IMR-90 (cell line): ENCODE measurements at regions not wholly inside any gene's neighbourhood (a gene's known extent, or its start where the extent isn't known, plus 50 kb on each side); places are given as distances from the start of the nearest gene placed in this dataset.

Experiments
- ATAC-seq: fragments of 200-7000 bp; cut with Tn5 transposase; 2 replicates; pipeline ENCODE4 v1.9.1; 2020; ENCODE audit warnings: low read depth, mild to moderate bottlenecking, moderate library complexity
- BruUV-seq: library from RNA; stranded (reverse); fragments of 400-500 nt; replicated peaks from 2 replicates; lab custom pipeline; 2021; lab: Mats Ljungman, UMichigan
- CTCF ChIA-PET: fragments of 300-600 bp; formaldehyde crosslinking; extraction: SDS; loops from one replicate; lab custom pipeline; 2021; ENCODE audit warnings: antibody characterized with exemption; lab: Yijun Ruan, JAX
- POLR2A ChIA-PET: fragments of 300-600 bp; sonication (Branson Sonifier 250); formaldehyde crosslinking; loops from one replicate; lab custom pipeline; 2022; ENCODE audit warnings: antibody characterized with exemption; ENCODE audit not compliant: unreplicated experiment; lab: Charles Lee
- DNase-seq: peaks from one replicate; pipeline ENCODE4 v3.0.0; 2013
- H2AFZ ChIP-seq: replicated peaks from 2 replicates; pipeline ENCODE3; 2013; ENCODE audit warnings: low read length, mild to moderate bottlenecking; ENCODE audit not compliant: poor library complexity
- H2AK5ac ChIP-seq: 2 replicates; pipeline ENCODE4 v1.6.1; 2013; ENCODE audit warnings: low read depth, low read length, inconsistent platforms
- H2AK9ac ChIP-seq: replicated peaks from 2 replicates; pipeline ENCODE3; 2013; ENCODE audit warnings: mild to moderate bottlenecking, low read depth, low read length, moderate library complexity; ENCODE audit not compliant: poor library complexity
- H2BK120ac ChIP-seq: 2 replicates; pipeline ENCODE4 v1.6.1; 2013; ENCODE audit warnings: low read depth, low read length, inconsistent platforms
- H2BK15ac ChIP-seq: 3 replicates; pipeline ENCODE4 v1.6.1; 2013; ENCODE audit warnings: low read depth, low read length, inconsistent platforms
- H2BK20ac ChIP-seq: 2 replicates; pipeline ENCODE4 v1.6.1; 2013; ENCODE audit warnings: low read depth, mild to moderate bottlenecking, inconsistent platforms, low read length, moderate library complexity
- H2BK5ac ChIP-seq: 2 replicates; pipeline ENCODE4 v1.6.1; 2013; ENCODE audit warnings: mild to moderate bottlenecking, low read depth, low read length, inconsistent platforms; ENCODE audit not compliant: poor library complexity, severe bottlenecking
- H3K14ac ChIP-seq: replicated peaks from 2 replicates; pipeline ENCODE4 v1.6.1; 2013; ENCODE audit warnings: low read depth, low read length, inconsistent platforms
- H3K18ac ChIP-seq: 2 replicates; pipeline ENCODE4 v1.6.1; 2013; ENCODE audit warnings: low read depth, low read length, control low read depth
- H3K23ac ChIP-seq: 2 replicates; pipeline ENCODE4 v1.6.1; 2013; ENCODE audit warnings: low read depth, low read length, inconsistent platforms
- H3K27ac ChIP-seq: 2 replicates; pipeline ENCODE4 v1.5.1; 2013; ENCODE audit warnings: mild to moderate bottlenecking, control low read depth, low read length; ENCODE audit not compliant: insufficient read depth
- H3K27me3 ChIP-seq: 2 replicates; pipeline ENCODE4 v1.6.1; 2013; ENCODE audit warnings: low read length; ENCODE audit not compliant: control insufficient read depth, insufficient read depth
- H3K36me3 ChIP-seq: 2 replicates; pipeline ENCODE4 v1.6.1; 2013; ENCODE audit warnings: low read length, mixed read lengths; ENCODE audit not compliant: control insufficient read depth, insufficient read depth
- H3K4ac ChIP-seq: 2 replicates; pipeline ENCODE4 v1.6.1; 2013; ENCODE audit warnings: low read depth, low read length, inconsistent platforms
- H3K4me1 ChIP-seq: 2 replicates; pipeline ENCODE4 v1.6.1; 2013; ENCODE audit warnings: low read length, mixed read lengths; ENCODE audit not compliant: control insufficient read depth, insufficient read depth
- H3K4me2 ChIP-seq: 2 replicates; pipeline ENCODE4 v1.6.1; 2013; ENCODE audit warnings: low read depth, mild to moderate bottlenecking, control low read depth, low read length, moderate library complexity
- H3K4me3 ChIP-seq: 2 replicates; pipeline ENCODE4 v1.5.1; 2013; ENCODE audit warnings: low read depth, mild to moderate bottlenecking, control low read depth, low read length, moderate library complexity; ENCODE audit not compliant: insufficient read depth
- H3K56ac ChIP-seq: 2 replicates; pipeline ENCODE4 v1.6.1; 2013; ENCODE audit warnings: low read length, inconsistent platforms; ENCODE audit not compliant: insufficient read depth; ENCODE audit errors: extremely low read depth
- H3K79me1 ChIP-seq, 2 experiments: 2 replicates each; pipeline ENCODE4 v1.6.1; 2013; ENCODE audit warnings: low read length in 2 of 2, inconsistent platforms in 1 of 2, low read depth in 1 of 2
- H3K9ac ChIP-seq: 2 replicates; pipeline ENCODE4 v1.6.1; 2013; ENCODE audit warnings: low read depth, low read length, control low read depth
- H3K9me1 ChIP-seq: 2 replicates; pipeline ENCODE4 v1.6.1; 2013; ENCODE audit warnings: low read length, inconsistent platforms; ENCODE audit not compliant: insufficient read depth
- H3K9me3 ChIP-seq: 2 replicates; pipeline ENCODE4 v1.6.1; 2013; ENCODE audit warnings: low read length; ENCODE audit not compliant: control insufficient read depth, insufficient read depth
- H4K20me1 ChIP-seq: 2 replicates; pipeline ENCODE4 v1.6.1; 2013; ENCODE audit warnings: low read length, inconsistent platforms; ENCODE audit not compliant: insufficient read depth
- H4K5ac ChIP-seq: 2 replicates; pipeline ENCODE4 v1.6.1; 2013; ENCODE audit warnings: mild to moderate bottlenecking, low read depth, low read length, control low read depth
- H4K8ac ChIP-seq, 2 experiments: 2 replicates each; pipeline ENCODE4 v1.6.1; 2013; ENCODE audit warnings: low read depth in 2 of 2, low read length in 2 of 2, control low read depth in 1 of 2, inconsistent platforms in 1 of 2
- H4K91ac ChIP-seq: 2 replicates; pipeline ENCODE4 v1.6.1; 2013; ENCODE audit warnings: low read depth, low read length, inconsistent platforms; ENCODE audit not compliant: insufficient read depth
- CHD1 ChIP-seq: IDR thresholded peaks from 2 replicates; pipeline ENCODE4 v1.6.1; 2012; ENCODE audit warnings: low read depth, low read length, improper control_type of control experiment
- MAZ ChIP-seq: IDR thresholded peaks from 2 replicates; pipeline ENCODE4 v1.6.1; 2012; ENCODE audit warnings: low read depth, mild to moderate bottlenecking, low read length, improper control_type of control experiment, moderate library complexity, borderline replicate concordance
- dilution Hi-C: fragments of 300-500 bp; cut with HindIII; formaldehyde crosslinking; loops from one replicate; pipeline ENCODE4 v1.14.3; 2018; ENCODE audit warnings: low sequenced_read_pairs; ENCODE audit not compliant: unreplicated experiment
- in situ Hi-C: fragments of 300-500 bp; cut with MboI; formaldehyde crosslinking; loops from 3 replicates; pipeline ENCODE4 v1.14.3; 2019; ENCODE audit warnings: low sequenced_read_pairs, inconsistent platforms, mixed read lengths
- intact Hi-C: fragments of 100-400 bp; cut with micrococcal nuclease; formaldehyde crosslinking; loops from 2 replicates; pipeline ENCODE4 v1.10.0; 2022
- TF ChIP-seq, protein P1 (sequence below): conservative IDR thresholded peaks from 2 replicates; pipeline ENCODE4 v1.5.1; 2012; ENCODE audit warnings: mild to moderate bottlenecking, low read depth, low read length, improper control_type of control experiment

DNA sequence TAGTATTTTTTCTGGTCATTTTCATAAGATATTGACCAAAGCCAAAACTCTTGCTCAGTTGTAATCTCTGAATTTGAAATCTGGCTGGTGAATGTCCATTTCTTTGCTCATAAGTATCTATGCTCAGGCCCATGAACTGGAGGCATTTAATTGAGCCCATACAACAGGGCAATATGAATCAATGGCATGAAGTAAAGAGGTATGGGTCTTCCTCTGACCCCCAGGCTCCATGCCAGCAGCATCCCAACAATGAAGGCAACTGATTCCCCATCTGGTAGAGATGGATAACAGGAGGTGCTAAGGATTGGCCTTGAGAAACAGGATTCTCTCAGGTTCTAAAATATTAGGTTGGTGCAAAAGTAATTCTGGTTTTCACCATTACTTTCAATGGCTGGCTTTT lies 330.8 kb downstream of the LIG4 start:
- BruUV-seq, result no TSS peak
- ChIA-PET CTCF (no interaction called here), POLR2A (no interaction called here)
- Histone ChIP-seq H3K4me1 (peaks cover 5% of the 10 kb centered on the region; the same call in 1 of the 2 replicates), H2BK15ac (peak overlapping the region; percentile 99; the same call in 2 of the 3 replicates), H2BK5ac (peak overlapping the region; percentile 96), H4K91ac (peak overlapping the region; percentile 24), H3K4me2 (no peak overlapping the region), H2AK9ac (peak overlapping the region; percentile 31), H3K9me1 (peaks cover 5% of the 10 kb centered on the region; the same call in 1 of the 2 replicates), H4K8ac (peak overlapping the region; percentile 67 to 73; a peak in 2 of 4 replicates), H2AK5ac (peak overlapping the region; percentile 95), H3K27ac (peak overlapping the region; percentile 33; the same call in 1 of the 2 replicates), H3K9ac (no peak overlapping the region), H3K36me3 (no peaks in the 10 kb centered on the region), H2BK20ac (peak overlapping the region; percentile 93), H3K56ac (no peak overlapping the region), H2AFZ (no peak overlapping the region), H3K18ac (peak overlapping the region; percentile 85; the same call in 1 of the 2 replicates), H3K79me1 (peaks cover 0 to 10% of the 10 kb centered on the region in 2 experiments; a peak in 2 of 4 replicates), H4K20me1 (no peaks in the 10 kb centered on the region), H3K9me3 (no peaks in the 10 kb centered on the region), H3K27me3 (no peaks in the 10 kb centered on the region), H3K23ac (peak overlapping the region; percentile 64), H4K5ac (peak overlapping the region; percentile 89; the same call in 1 of the 2 replicates), H3K14ac (peak overlapping the region; percentile 79), H2BK120ac (peak overlapping the region; percentile 92), H3K4me3 (no peak overlapping the region), H3K4ac (peak overlapping the region; percentile 92)
- ATAC-seq (no peak), DNase-seq (no peak)
- in situ Hi-C loops (no loop called here), dilution Hi-C loops (no loop called here), intact Hi-C loops (no loop called here)
- TF ChIP-seq MAZ (no peak), CHD1 (no peak)
- TF ChIP-seq, protein P1, sequence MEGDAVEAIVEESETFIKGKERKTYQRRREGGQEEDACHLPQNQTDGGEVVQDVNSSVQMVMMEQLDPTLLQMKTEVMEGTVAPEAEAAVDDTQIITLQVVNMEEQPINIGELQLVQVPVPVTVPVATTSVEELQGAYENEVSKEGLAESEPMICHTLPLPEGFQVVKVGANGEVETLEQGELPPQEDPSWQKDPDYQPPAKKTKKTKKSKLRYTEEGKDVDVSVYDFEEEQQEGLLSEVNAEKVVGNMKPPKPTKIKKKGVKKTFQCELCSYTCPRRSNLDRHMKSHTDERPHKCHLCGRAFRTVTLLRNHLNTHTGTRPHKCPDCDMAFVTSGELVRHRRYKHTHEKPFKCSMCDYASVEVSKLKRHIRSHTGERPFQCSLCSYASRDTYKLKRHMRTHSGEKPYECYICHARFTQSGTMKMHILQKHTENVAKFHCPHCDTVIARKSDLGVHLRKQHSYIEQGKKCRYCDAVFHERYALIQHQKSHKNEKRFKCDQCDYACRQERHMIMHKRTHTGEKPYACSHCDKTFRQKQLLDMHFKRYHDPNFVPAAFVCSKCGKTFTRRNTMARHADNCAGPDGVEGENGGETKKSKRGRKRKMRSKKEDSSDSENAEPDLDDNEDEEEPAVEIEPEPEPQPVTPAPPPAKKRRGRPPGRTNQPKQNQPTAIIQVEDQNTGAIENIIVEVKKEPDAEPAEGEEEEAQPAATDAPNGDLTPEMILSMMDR, result no peak
